SK-N-SH (cell line): ENCODE measurements at regions not wholly inside any gene's neighbourhood (a gene's known extent, or its start where the extent isn't known, plus 50 kb on each side); places are given as distances from the start of the nearest gene placed in this dataset.

Source experiments
- CTCF ChIA-PET: fragments of 300-600, 350-600 bp; formaldehyde crosslinking; extraction: SDS; loops from one replicate; lab custom pipeline; 2021; lab: Yijun Ruan, JAX
- POLR2A ChIA-PET: fragments of 350-600 bp; sonication (Branson Sonifier 250); formaldehyde crosslinking; extraction: SDS; loops from one replicate; lab custom pipeline; 2020; ENCODE audit warnings: antibody characterized with exemption, inconsistent platforms; lab: Yijun Ruan, JAX
- DNase-seq: peaks from one replicate; pipeline ENCODE4 v3.0.0; 2012
- H2AFZ ChIP-seq: fragments of 200-600 bp; sonication (generic); 2 replicates; pipeline ENCODE4 v1.8.1; 2016; ENCODE audit warnings: antibody characterized with exemption, mild to moderate bottlenecking, low read depth
- H3F3A ChIP-seq: fragments of 200-600 bp; sonication (generic); replicated peaks from 2 replicates; pipeline ENCODE3; 2016; ENCODE audit warnings: antibody characterized with exemption, mild to moderate bottlenecking; ENCODE audit not compliant: insufficient read depth
- H3K27ac ChIP-seq, 2 experiments: fragments of 200-500 bp in 1 of 2; fragments of 200-600 bp in 1 of 2; sonication (Bioruptor generic) in 1 of 2; sonication (generic), shearing (Covaris generic) in 1 of 2; 2 replicates each; pipeline versions ENCODE4 v1.5.1 to v1.6.1; 2014 to 2016; ENCODE audit warnings: low read depth in 2 of 2, inconsistent platforms in 1 of 2, low read length in 1 of 2, mild to moderate bottlenecking in 1 of 2, mixed read lengths in 1 of 2
- H3K27me3 ChIP-seq: fragments of 200-600 bp; sonication (generic), shearing (Covaris generic); 2 replicates; pipeline ENCODE4 v1.6.1; 2016; ENCODE audit warnings: mixed run types; ENCODE audit not compliant: insufficient read depth
- H3K36me3 ChIP-seq, 2 experiments: fragments of 200-500 bp in 1 of 2; fragments of 200-600 bp in 1 of 2; sonication (Bioruptor generic) in 1 of 2; sonication (generic) in 1 of 2; replicated peaks in 1 of 2; 2 replicates each; pipeline versions ENCODE3 to v1.5.1; 2014 to 2016; ENCODE audit warnings: low read length in 1 of 2, mild to moderate bottlenecking in 1 of 2; ENCODE audit not compliant: insufficient read depth in 2 of 2, control insufficient read depth in 1 of 2
- H3K4me1 ChIP-seq, 2 experiments: fragments of 200-500 bp in 1 of 2; fragments of 200-600 bp in 1 of 2; sonication (Bioruptor generic) in 1 of 2; sonication (generic), shearing (Covaris generic) in 1 of 2; 2 replicates each; pipeline versions ENCODE4 v1.5.1 to v1.6.1; 2014 to 2016; ENCODE audit warnings: low read depth in 1 of 2, low read length in 1 of 2, mixed run types in 1 of 2; ENCODE audit not compliant: insufficient read depth in 2 of 2, control insufficient read depth in 1 of 2
- H3K4me2 ChIP-seq: fragments of 200-600 bp; sonication (generic), shearing (Covaris generic); 2 replicates; pipeline ENCODE4 v1.6.1; 2017; ENCODE audit warnings: mixed run types
- H3K4me3 ChIP-seq, 2 experiments: fragments of 200-500 bp in 1 of 2; fragments of 200-600 bp in 1 of 2; sonication (Bioruptor generic) in 1 of 2; sonication (generic), shearing (Covaris generic) in 1 of 2; 2 replicates each; pipeline versions ENCODE4 v1.5.1 to v1.8.1; 2014 to 2016; ENCODE audit warnings: low read depth in 2 of 2, inconsistent platforms in 1 of 2, low read length in 1 of 2, mild to moderate bottlenecking in 1 of 2, mixed read lengths in 1 of 2, moderate library complexity in 1 of 2
- H3K79me2 ChIP-seq: fragments of 200-600 bp; sonication (generic); 2 replicates; pipeline ENCODE4 v1.8.1; 2017; ENCODE audit warnings: mild to moderate bottlenecking; ENCODE audit not compliant: insufficient read depth
- H3K9ac ChIP-seq: fragments of 200-600 bp; sonication (generic); 2 replicates; pipeline ENCODE4 v1.6.1; 2017; ENCODE audit warnings: mixed run types
- H3K9me2 ChIP-seq: fragments of 200-600 bp; sonication (generic); 2 replicates; pipeline ENCODE4 v1.6.1; 2017; ENCODE audit warnings: mixed run types
- H3K9me3 ChIP-seq: fragments of 200-600 bp; sonication (generic); 2 replicates; pipeline ENCODE4 v1.6.1; 2017; ENCODE audit warnings: mixed run types, mild to moderate bottlenecking, moderate library complexity
- H4K20me1 ChIP-seq: fragments of 200-600 bp; sonication (generic); 2 replicates; pipeline ENCODE4 v1.6.1; 2017; ENCODE audit warnings: mild to moderate bottlenecking, mixed run types; ENCODE audit not compliant: insufficient read depth
- CHD2 ChIP-seq: fragments of 150-350 bp; IDR thresholded peaks from 2 replicates; pipeline ENCODE4 v1.6.1; 2018; ENCODE audit warnings: low read length; ENCODE audit not compliant: partially characterized antibody
- EP300 ChIP-seq, 2 experiments: IDR thresholded peaks; 2 replicates each; pipeline versions ENCODE4 v1.4.0 to v1.6.1; 2012; ENCODE audit warnings: borderline replicate concordance in 1 of 2, low read depth in 1 of 2, low read length in 1 of 2
- EZH2phosphoT487 ChIP-seq: fragments of 200-600 bp; sonication (generic); IDR thresholded peaks from 2 replicates; pipeline ENCODE4 v1.6.1; 2017; ENCODE audit warnings: low read depth, mixed run types, mild to moderate bottlenecking, antibody characterized with exemption, moderate library complexity, borderline replicate concordance
- FOSL2 ChIP-seq: IDR thresholded peaks from 2 replicates; pipeline ENCODE4 v1.4.0; 2012; ENCODE audit warnings: low read depth, mild to moderate bottlenecking, moderate library complexity, borderline replicate concordance
- FOXJ3 ChIP-seq: sonication (generic); formaldehyde crosslinking; IDR thresholded peaks from 2 replicates; pipeline ENCODE4 v1.5.1; 2020; ENCODE audit warnings: mild to moderate bottlenecking, missing genetic modification reagents
- FOXM1 ChIP-seq: IDR thresholded peaks from 2 replicates; pipeline ENCODE4 v1.4.0; 2012; ENCODE audit warnings: low read depth, mild to moderate bottlenecking
- IRF3 ChIP-seq: fragments of 150-350 bp; IDR thresholded peaks from 2 replicates; pipeline ENCODE4 v1.6.1; 2016; ENCODE audit warnings: mild to moderate bottlenecking, low read depth, low read length
- MEF2A ChIP-seq: IDR thresholded peaks from 2 replicates; pipeline ENCODE4 v1.4.0; 2012; ENCODE audit warnings: low read depth, borderline replicate concordance
- REST ChIP-seq: IDR thresholded peaks from 2 replicates; pipeline ENCODE4 v1.6.1; 2012; ENCODE audit warnings: mild to moderate bottlenecking, low read depth, low read length, moderate library complexity
- RFX5 ChIP-seq: IDR thresholded peaks from 2 replicates; pipeline ENCODE4 v1.6.1; 2012; ENCODE audit warnings: mild to moderate bottlenecking, improper control_type of control experiment, low read length
- RXRA ChIP-seq: IDR thresholded peaks from 2 replicates; pipeline ENCODE4 v1.4.0; 2012; ENCODE audit warnings: low read depth, mild to moderate bottlenecking, borderline replicate concordance
- SIN3A ChIP-seq: IDR thresholded peaks from 2 replicates; pipeline ENCODE4 v1.6.1; 2012; ENCODE audit warnings: low read depth, mild to moderate bottlenecking, low read length, moderate library complexity, borderline replicate concordance
- SMC3 ChIP-seq: IDR thresholded peaks from 2 replicates; pipeline ENCODE4 v1.6.1; 2012; ENCODE audit warnings: low read depth, low read length, improper control_type of control experiment
- TAF1 ChIP-seq: IDR thresholded peaks from 2 replicates; pipeline ENCODE4 v1.6.1; 2012; ENCODE audit warnings: low read depth, mild to moderate bottlenecking, low read length, moderate library complexity, borderline replicate concordance
- USF1 ChIP-seq: IDR thresholded peaks from 2 replicates; pipeline ENCODE4 v1.4.0; 2012; ENCODE audit warnings: low read depth, borderline replicate concordance
- WGBS: methylation state at CpG from one replicate; pipeline ENCODE4 v1.1.6; 2017; ENCODE audit warnings: low lambda C conversion rate; 5-methylcytosine and 5-hydroxymethylcytosine counted together
- TF ChIP-seq, protein P1 (sequence below): IDR thresholded peaks from 2 replicates; pipeline ENCODE4; 2012
- TF ChIP-seq, protein P2 (sequence below): IDR thresholded peaks from 2 replicates; pipeline ENCODE4 v1.4.0; 2012; ENCODE audit warnings: low read depth, borderline replicate concordance
- TF ChIP-seq, protein P3 (sequence below): IDR thresholded peaks from 2 replicates; pipeline ENCODE4 v1.4.0; 2012; ENCODE audit warnings: low read depth

GRCh38 chr1:25055961-25056360 lies 125.9 kb upstream of the RUNX3 start (continued):
- no peak for TF ChIP-seq MEF2A

DNA sequence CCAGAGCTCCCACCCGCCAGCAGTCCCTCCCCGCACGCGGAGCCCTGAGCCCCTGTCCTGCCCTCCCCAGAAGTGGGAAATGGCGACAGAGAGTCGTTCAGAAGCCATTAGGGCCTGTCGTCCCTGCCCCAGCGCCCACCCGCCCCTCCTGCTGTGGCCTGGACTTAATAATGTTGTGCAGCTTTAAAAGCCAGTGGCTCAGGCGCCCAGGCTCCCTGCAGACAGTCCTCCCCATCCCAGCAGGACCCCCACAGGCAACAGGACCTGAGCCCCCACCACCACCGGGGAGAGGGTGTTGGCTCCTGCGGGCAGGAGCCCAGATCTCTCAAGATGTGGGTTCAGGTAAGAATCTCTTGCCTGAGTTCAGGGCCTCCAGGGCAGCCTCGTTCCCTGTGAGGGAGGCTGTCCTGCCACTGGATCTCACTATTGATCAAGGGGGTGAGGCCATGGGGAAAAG lies 125.3 kb upstream of the RUNX3 start:
- peak; percentile 50 for DNase-seq
- WGBS, result 53% methylated on average over 8 of the region's 13 CpGs
- H3K4me1 ChIP-seq, result peaks cover 0 to 18% of the 10 kb centered on the region in 2 experiments; a peak in 1 of 4 replicates
- H3K4me2 ChIP-seq, result no peak overlapping the region
- ChIA-PET POLR2A (interaction anchor here (1.0 to 1.8 kb wide), 2 partner anchors 22 to 177 kb away, joined by 3 to 4 read pairs; partner anchors contain the start of gene SYF2), CTCF (interaction anchor here (0.8 to 2.2 kb wide), 8 partner anchors 8 to 207 kb away, joined by 3 to 9 read pairs (median 3); no protein-coding TSS in a partner anchor)
- peaks cover 45% of the 10 kb centered on the region; the same call in 1 of the 2 replicates for H3K27me3 ChIP-seq
- H2AFZ ChIP-seq, result no peak overlapping the region
- no peaks in the 10 kb centered on the region for H3K9me3 ChIP-seq
- H3K9ac ChIP-seq, result no peak overlapping the region
- no peak overlapping the region for H3K4me3 ChIP-seq
- no peaks in the 10 kb centered on the region for H3K79me2 ChIP-seq
- H3K27ac ChIP-seq, result no peak overlapping the region; a peak in 1 of 4 replicates
- no peaks in the 10 kb centered on the region for H3F3A ChIP-seq
- no peaks in the 10 kb centered on the region for H3K36me3 ChIP-seq
- H4K20me1 ChIP-seq, result no peaks in the 10 kb centered on the region
- no peak for TF ChIP-seq USF1
- no peak for TF ChIP-seq SIN3A
- TF ChIP-seq CHD2, result no peak
- TF ChIP-seq TAF1, result no peak
- TF ChIP-seq RXRA, result no peak
- TF ChIP-seq FOSL2, result no peak
- TF ChIP-seq, protein P1, sequence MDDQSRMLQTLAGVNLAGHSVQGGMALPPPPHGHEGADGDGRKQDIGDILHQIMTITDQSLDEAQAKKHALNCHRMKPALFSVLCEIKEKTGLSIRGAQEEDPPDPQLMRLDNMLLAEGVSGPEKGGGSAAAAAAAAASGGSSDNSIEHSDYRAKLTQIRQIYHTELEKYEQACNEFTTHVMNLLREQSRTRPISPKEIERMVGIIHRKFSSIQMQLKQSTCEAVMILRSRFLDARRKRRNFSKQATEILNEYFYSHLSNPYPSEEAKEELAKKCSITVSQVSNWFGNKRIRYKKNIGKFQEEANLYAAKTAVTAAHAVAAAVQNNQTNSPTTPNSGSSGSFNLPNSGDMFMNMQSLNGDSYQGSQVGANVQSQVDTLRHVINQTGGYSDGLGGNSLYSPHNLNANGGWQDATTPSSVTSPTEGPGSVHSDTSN, result no peak
- TF ChIP-seq RFX5, result no peak
- TF ChIP-seq, protein P2, sequence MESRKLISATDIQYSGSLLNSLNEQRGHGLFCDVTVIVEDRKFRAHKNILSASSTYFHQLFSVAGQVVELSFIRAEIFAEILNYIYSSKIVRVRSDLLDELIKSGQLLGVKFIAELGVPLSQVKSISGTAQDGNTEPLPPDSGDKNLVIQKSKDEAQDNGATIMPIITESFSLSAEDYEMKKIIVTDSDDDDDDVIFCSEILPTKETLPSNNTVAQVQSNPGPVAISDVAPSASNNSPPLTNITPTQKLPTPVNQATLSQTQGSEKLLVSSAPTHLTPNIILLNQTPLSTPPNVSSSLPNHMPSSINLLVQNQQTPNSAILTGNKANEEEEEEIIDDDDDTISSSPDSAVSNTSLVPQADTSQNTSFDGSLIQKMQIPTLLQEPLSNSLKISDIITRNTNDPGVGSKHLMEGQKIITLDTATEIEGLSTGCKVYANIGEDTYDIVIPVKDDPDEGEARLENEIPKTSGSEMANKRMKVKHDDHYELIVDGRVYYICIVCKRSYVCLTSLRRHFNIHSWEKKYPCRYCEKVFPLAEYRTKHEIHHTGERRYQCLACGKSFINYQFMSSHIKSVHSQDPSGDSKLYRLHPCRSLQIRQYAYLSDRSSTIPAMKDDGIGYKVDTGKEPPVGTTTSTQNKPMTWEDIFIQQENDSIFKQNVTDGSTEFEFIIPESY, result no peak
- TF ChIP-seq EZH2phosphoT487, result no peak
- no peak for TF ChIP-seq REST
- TF ChIP-seq, protein P3, sequence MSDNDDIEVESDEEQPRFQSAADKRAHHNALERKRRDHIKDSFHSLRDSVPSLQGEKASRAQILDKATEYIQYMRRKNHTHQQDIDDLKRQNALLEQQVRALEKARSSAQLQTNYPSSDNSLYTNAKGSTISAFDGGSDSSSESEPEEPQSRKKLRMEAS, result no peak
- no peak for TF ChIP-seq FOXJ3 (CRISPR knock-in tag)
- no peak for TF ChIP-seq IRF3
- TF ChIP-seq SMC3, result no peak
- TF ChIP-seq FOXM1, result no peak
- TF ChIP-seq EP300 (IDR thresholded peaks at IDR 0.05; ENCODE audit: borderline replicate concordance in 1 of 2, low read depth in 1 of 2, low read length in 1 of 2), result no peak
- no peaks in the 10 kb centered on the region for H3K9me2 ChIP-seq
